Uterus (tissue), 3 donors: ENCODE measurements at regions not wholly inside any gene's neighbourhood (a gene's known extent, or its start where the extent isn't known, plus 50 kb on each side); places are given as distances from the start of the nearest gene placed in this dataset.
"Not testable (repeated sequence)": the region's sequence is repeated elsewhere in the genome, so short reads cannot be mapped to it uniquely, and the experiment has no call there.

Experiments used
- DNase-seq, 2 donors: peaks; one replicate each; pipeline ENCODE4 v3.0.0-alpha.2; 2019 to 2020
- H3K27ac ChIP-seq, 2 donors: fragments of 200-600 bp; sonication (generic); 1 replicate in 1 of 2; 2 replicates in 1 of 2; pipeline ENCODE4 v1.5.1; 2016 to 2018
- H3K27me3 ChIP-seq, 2 donors: fragments of 200-600 bp; sonication (generic); one replicate each; pipeline ENCODE4 v1.5.1; 2018 to 2019; ENCODE audit warnings: control low read depth in 1 of 2
- H3K36me3 ChIP-seq, 2 donors: fragments of 200-600 bp; sonication (generic); one replicate each; pipeline ENCODE4 v1.5.1; 2019; ENCODE audit warnings: control low read depth in 1 of 2
- H3K4me1 ChIP-seq, 2 donors: fragments of 200-600 bp; sonication (generic); one replicate each; pipeline ENCODE4 v1.5.1; 2018 to 2019; ENCODE audit warnings: control low read depth in 1 of 2
- H3K4me3 ChIP-seq, 2 donors: fragments of 200-600 bp; sonication (generic); 1 replicate in 1 of 2; 2 replicates in 1 of 2; pipeline ENCODE4 v1.5.1; 2018 to 2019; ENCODE audit warnings: mild to moderate bottlenecking in 1 of 2
- H3K9me3 ChIP-seq, 2 donors: fragments of 200-600 bp; sonication (generic); one replicate each; pipeline ENCODE4 v1.5.1; 2019; ENCODE audit warnings: control low read depth in 1 of 2
- POLR2A ChIP-seq, 2 donors: fragments of 450-650 bp; IDR thresholded peaks; one replicate each; pipeline ENCODE4 v1.6.1; 2016; ENCODE audit warnings: antibody characterized with exemption in 2 of 2, mild to moderate bottlenecking in 1 of 2, moderate library complexity in 1 of 2
- intact Hi-C: fragments of 100-400 bp; cut with DNase I; formaldehyde crosslinking; loops from one replicate; pipeline ENCODE4 v1.15.1; 2023; ENCODE audit warnings: low total_unique reads
- TF ChIP-seq, protein P1 (sequence below), 4 experiments: fragments of 200-600 bp in 2 of 4; fragments of 450-650 bp in 2 of 4; sonication (generic) in 2 of 4; IDR thresholded peaks; one replicate each; pipeline ENCODE4 v1.5.1; 2016 to 2019; ENCODE audit warnings: antibody characterized with exemption in 4 of 4, mild to moderate bottlenecking in 2 of 4, moderate library complexity in 1 of 4
- donor health status: DM: yes; HTN: yes; CAD: no.

GRCh38 chr21:14013056-14013603, 197.6 kb downstream of the LIPI start:
- intact Hi-C loops = no loop called here
- TF ChIP-seq, protein P1, sequence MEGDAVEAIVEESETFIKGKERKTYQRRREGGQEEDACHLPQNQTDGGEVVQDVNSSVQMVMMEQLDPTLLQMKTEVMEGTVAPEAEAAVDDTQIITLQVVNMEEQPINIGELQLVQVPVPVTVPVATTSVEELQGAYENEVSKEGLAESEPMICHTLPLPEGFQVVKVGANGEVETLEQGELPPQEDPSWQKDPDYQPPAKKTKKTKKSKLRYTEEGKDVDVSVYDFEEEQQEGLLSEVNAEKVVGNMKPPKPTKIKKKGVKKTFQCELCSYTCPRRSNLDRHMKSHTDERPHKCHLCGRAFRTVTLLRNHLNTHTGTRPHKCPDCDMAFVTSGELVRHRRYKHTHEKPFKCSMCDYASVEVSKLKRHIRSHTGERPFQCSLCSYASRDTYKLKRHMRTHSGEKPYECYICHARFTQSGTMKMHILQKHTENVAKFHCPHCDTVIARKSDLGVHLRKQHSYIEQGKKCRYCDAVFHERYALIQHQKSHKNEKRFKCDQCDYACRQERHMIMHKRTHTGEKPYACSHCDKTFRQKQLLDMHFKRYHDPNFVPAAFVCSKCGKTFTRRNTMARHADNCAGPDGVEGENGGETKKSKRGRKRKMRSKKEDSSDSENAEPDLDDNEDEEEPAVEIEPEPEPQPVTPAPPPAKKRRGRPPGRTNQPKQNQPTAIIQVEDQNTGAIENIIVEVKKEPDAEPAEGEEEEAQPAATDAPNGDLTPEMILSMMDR (IDR thresholded peaks at IDR 0.05) = no peak
- no peak for TF ChIP-seq POLR2A (IDR thresholded peaks at IDR 0.05)
- no peaks in the 10 kb centered on the region for H3K27me3 ChIP-seq
- no peak for DNase-seq
- no peaks in the 10 kb centered on the region for H3K9me3 ChIP-seq
- H3K4me1 ChIP-seq = no peaks in the 10 kb centered on the region
- H3K4me3 ChIP-seq = no peak overlapping the region
- no peak overlapping the region for H3K27ac ChIP-seq
- no peaks in the 10 kb centered on the region for H3K36me3 ChIP-seq

DNA sequence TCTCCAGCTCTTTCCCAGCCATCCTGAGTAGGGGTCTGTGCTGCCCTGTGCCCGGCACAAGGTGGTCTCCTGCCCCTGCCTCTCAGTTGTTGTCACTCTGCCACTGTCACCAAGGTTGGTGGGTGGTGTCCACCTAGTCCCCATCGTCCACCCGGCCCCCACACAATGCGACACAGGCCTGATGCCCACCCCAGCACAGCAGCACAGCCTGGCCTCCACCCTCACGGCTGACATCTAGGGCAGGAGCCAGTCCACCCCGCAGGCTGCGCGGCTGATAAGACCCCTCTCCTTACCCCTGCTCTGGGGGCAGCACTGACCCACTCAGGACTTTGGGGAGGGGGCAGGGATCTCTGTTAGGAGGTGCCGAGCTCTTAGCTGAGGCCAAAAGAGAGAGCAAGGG, 198.3 kb downstream of the LIPI start:
- Histone ChIP-seq H3K4me1 (no peaks in the 10 kb centered on the region), H3K27ac (no peak overlapping the region), H3K27me3 (no peaks in the 10 kb centered on the region), H3K4me3 (no peak overlapping the region), H3K9me3 (no peaks in the 10 kb centered on the region), H3K36me3 (no peaks in the 10 kb centered on the region)
- no peak for DNase-seq
- TF ChIP-seq POLR2A (IDR thresholded peaks at IDR 0.05) = no peak
- TF ChIP-seq, protein P1 (IDR thresholded peaks at IDR 0.05) = no peak
- intact Hi-C loops = no loop called here

DNA sequence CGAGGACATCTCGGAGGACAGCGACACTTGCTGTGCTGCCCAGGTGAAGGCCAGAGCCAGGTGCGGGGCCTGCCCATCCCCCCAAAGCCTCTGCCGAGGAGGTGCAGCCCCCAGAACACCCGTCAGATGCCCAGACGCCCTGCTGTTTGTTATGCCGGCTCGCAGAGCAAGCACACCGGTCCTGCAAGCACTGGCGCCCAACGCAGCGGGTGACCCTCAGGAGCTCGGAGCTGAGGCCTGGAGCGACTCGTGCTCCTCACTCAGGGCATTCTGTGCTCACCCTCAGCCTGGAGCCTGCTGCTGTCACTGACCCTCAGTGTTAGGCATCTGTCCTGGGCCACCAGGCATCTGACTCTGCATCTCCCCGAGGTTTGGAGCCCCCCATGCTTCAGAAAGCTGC, 199.0 kb downstream of the LIPI start:
- H3K27me3 ChIP-seq, H3K4me3 ChIP-seq, intact Hi-C loops, H3K4me1 ChIP-seq, H3K27ac ChIP-seq, DNase-seq, H3K36me3 ChIP-seq, H3K9me3 ChIP-seq: not testable (repeated sequence)

DNA sequence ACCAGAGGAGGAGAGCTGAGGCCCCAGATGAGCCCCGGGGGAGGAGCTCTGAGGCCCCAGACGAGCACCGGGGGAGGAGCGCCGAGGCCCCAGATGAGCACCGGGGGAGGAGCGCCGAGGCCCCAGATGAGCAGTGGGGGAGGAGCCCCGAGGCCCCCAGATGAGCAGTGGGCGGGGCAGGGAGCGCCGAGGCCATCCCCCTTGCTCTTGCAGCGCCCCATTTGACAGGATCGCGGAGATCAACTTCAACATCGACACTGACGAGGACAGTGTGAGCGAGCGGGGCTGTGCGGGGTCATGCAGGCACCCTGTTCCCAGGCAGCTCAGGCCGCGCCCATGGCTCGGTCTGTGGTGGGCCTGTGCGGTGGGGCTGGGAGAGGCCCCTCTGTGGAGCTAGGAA, 199.6 kb downstream of the LIPI start:
- H3K36me3 ChIP-seq, H3K27me3 ChIP-seq, H3K4me1 ChIP-seq, H3K27ac ChIP-seq, intact Hi-C loops, DNase-seq, H3K4me3 ChIP-seq, H3K9me3 ChIP-seq: not testable (repeated sequence)

- no peaks in the 10 kb centered on the region for H3K9me3 ChIP-seq
- H3K36me3 ChIP-seq = no peaks in the 10 kb centered on the region
- H3K27ac ChIP-seq = no peak overlapping the region
- H3K4me3 ChIP-seq = no peak overlapping the region
- no peaks in the 10 kb centered on the region for H3K4me1 ChIP-seq
- intact Hi-C loops = no loop called here
- TF ChIP-seq, protein P1 (IDR thresholded peaks at IDR 0.05) = no peak
- TF ChIP-seq POLR2A (IDR thresholded peaks at IDR 0.05) = no peak
- DNase-seq = no peak
- H3K27me3 ChIP-seq = no peaks in the 10 kb centered on the region
These were observed 200.0 kb downstream of the LIPI start for GRCh38 chr21:14010729-14011128.

DNA sequence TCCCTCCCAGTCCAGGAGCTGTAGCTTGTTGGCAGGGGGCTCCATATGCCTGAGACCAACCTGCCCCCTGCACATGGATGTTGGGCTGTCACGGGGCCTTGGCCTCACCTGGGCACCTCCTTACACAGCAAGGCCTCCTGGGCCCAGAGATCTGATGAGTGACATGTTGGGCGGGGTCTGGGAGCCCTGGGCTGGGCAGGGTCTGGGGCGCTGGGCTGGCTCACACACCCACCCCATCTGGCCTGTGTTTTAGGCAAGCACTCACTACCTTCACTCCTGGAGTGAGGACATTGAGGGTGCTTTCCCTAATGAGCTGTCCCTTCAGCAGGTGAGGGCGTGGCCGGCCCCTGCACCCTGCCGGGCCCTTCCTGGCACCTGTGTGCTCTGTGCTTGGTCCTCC, 200.8 kb downstream of the LIPI start:
- H3K27ac ChIP-seq, intact Hi-C loops, DNase-seq: not testable (repeated sequence)

DNA sequence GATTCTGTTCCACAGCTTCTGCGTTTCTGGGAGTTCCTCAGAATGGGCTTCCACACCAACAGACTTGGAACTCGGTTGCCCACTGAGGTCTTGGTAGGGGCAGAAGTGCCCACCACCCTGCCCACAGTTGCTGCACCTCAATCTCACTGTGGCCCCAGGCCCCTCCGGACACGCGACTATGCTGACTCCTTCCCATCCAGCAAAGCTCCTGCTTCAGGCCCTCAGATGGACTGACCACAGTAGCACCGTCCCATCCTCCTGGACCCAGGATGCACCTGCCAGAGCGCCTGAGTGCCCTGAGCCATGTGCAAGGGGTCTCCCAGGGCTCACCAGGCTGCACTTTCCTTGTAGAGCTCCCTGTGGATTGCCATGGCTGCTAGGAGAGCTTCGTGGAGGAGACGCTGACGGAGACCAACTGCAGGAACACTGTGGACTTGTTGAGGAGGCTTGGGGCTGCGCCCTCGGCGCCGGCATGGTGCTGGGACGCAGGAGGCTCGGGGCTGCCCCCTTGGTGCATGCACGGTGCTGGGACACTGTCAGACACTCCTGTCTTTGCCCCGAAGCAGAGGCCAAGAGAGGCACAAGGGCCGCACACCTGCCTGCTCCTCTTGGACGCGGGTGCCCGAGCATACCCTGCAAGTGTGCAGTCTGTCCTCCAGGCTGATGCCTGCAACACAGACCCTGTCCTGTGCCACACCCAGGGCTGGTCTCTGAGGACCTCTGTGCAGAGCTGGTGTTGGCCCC, 201.3 kb downstream of the LIPI start:
- H3K4me1 ChIP-seq, H3K4me3 ChIP-seq, intact Hi-C loops, DNase-seq, H3K36me3 ChIP-seq, H3K27ac ChIP-seq, H3K27me3 ChIP-seq, H3K9me3 ChIP-seq: not testable (repeated sequence)

More for the DNA sequence above, 200.8 kb downstream of the LIPI start:
- H3K4me3 ChIP-seq, H3K27me3 ChIP-seq, H3K9me3 ChIP-seq, H3K36me3 ChIP-seq, H3K4me1 ChIP-seq: not testable (repeated sequence)

DNA sequence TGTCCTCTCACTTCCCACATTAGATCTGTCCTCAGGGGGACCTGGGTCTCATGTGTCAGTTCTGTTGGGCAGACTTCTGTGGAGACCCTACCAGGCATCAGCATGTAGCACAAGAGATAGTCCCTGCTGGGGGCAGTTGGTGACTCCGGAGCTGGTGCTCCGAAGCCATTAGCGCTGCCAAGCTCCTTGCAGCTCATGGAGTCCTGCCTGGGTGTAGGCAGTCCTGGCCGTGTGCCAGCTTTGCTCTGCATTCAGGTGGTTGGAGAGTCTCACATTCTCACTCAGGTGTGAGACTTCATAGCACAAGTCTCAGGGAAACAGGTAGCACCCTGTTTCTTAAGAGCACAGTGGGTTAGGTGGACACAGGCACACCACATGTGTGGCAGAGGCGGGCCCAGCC, 202.3 kb downstream of the LIPI start:
- H3K4me3 ChIP-seq, H3K27me3 ChIP-seq, H3K9me3 ChIP-seq, DNase-seq, H3K27ac ChIP-seq, H3K36me3 ChIP-seq, intact Hi-C loops, H3K4me1 ChIP-seq: not testable (repeated sequence)

DNA sequence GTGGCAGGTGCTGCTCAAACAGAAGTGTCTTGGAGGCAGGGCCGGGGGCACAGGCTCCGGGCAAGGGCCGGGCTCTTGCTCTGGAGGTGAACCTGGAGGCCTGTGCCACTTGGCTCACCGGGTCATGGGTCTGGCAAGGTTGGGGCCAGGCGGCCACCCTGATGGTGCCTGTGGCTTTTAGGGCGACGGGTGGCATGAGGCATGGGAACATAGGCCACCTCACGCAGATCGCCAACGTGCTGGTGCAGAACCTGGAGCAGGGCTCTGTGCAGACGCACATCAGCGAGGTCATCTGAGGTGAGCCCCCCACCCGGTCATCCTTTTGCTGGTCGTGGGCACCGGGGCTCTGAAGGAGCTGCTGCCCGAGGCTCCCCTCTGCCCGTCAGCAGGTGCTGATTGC, 202.7 kb downstream of the LIPI start:
- DNase-seq, H3K36me3 ChIP-seq, H3K9me3 ChIP-seq, H3K4me1 ChIP-seq, H3K27me3 ChIP-seq, H3K4me3 ChIP-seq, intact Hi-C loops, H3K27ac ChIP-seq: not testable (repeated sequence)

DNA sequence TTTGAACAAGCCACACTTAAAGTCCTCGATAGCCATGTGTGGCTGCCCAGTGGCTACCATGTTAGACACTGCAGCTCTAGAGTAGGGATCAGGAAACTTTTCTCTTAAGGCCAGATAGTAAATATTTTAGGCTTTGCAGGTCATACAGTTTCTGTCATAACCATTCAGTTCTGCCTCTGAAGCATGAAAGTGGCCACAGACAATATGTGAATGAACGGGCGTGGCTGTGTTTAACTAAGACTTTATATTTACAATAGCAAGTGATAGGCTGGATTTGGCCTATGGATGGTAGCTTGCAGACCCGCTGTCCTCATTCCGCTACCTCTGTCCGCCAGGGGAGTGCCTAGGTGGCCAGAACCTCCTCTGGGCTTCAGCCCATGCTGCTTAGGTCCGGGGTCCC, 204.6 kb downstream of the LIPI start:
- H3K27me3 ChIP-seq, DNase-seq, intact Hi-C loops, H3K9me3 ChIP-seq, H3K27ac ChIP-seq, H3K4me1 ChIP-seq, H3K4me3 ChIP-seq, H3K36me3 ChIP-seq: not testable (repeated sequence)
